Activated CD8-positive, alpha-beta memory T cell treated with anti-CD3 and anti-CD28 coated beads for 36 hours (primary cell): ENCODE measurements at regions not wholly inside any gene's neighbourhood (a gene's known extent, or its start where the extent isn't known, plus 50 kb on each side); places are given as distances from the start of the nearest gene placed in this dataset.

Experiments
- CTCF ChIA-PET: fragments of 350-600 bp; sonication (Branson Sonifier 250); formaldehyde crosslinking; loops from one replicate; lab custom pipeline; 2021; ENCODE audit warnings: antibody characterized with exemption; lab: Charles Lee
- POLR2A ChIA-PET: fragments of 350-600 bp; sonication (Branson Sonifier 250); formaldehyde crosslinking; loops from one replicate; lab custom pipeline; 2021; ENCODE audit warnings: antibody characterized with exemption; lab: Charles Lee

DNA sequence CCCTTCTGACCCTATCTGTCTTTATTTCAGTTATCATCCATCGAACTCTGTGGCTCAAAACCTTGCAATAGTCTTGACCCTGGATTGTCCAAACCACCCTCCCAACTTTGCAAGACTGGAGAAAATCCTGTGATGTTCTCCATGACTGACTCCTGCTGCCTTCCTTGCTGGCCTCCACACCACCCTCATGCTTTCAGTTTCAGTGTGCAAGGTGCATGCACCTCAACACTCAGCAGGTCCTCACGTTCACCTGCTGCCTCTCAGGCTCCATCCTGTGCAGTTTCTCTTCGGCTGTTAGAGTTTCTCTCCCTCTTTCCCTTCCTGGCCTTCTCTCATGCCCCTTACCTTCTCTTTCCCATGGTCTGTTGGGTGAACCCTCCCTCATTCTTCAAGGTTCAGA is 59.4 kb upstream of the ASIC2 start:
- ChIA-PET POLR2A (no interaction called here), CTCF (no interaction called here)

DNA sequence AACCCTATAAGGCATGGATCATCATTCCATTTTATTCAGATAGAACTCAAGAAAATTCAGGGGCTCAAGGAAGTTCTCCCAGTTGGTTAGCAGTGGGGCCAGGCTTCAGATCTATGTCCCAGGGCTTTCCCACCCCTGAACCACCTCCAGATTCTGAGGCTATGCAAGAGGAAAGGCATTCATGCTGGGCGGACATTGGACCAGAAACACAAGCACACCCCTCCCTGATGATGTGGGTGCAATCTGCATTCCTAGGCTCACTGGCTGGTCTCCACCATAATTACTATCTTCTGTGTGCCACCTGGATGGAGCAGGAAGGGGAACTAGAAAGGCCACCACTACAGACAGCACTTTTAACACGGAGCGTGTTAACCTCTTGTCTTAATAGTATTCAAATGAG is 63.2 kb upstream of the ASIC2 start:
- ChIA-PET CTCF (no interaction called here), POLR2A (no interaction called here)

DNA sequence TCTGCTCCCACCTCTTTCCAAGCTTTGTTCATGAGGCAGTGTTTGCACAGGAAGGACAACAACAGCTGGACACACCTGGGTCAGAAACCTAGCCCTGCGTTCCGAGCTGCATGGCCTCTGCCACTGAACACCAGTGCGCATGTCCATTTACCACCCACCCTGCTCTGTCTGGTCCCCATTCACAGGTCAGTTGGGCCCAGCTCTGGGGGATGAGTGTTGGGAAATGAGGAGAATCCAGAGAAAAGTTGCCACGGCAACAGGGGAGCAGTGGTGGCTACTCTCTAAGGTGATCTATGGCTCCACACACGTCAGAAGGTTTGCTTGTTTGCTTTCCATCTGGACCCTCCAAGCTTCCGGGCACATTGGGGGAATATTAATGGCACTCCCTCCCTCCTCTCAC is 70.4 kb upstream of the ASIC2 start:
- ChIA-PET CTCF (no interaction called here), POLR2A (no interaction called here)

DNA sequence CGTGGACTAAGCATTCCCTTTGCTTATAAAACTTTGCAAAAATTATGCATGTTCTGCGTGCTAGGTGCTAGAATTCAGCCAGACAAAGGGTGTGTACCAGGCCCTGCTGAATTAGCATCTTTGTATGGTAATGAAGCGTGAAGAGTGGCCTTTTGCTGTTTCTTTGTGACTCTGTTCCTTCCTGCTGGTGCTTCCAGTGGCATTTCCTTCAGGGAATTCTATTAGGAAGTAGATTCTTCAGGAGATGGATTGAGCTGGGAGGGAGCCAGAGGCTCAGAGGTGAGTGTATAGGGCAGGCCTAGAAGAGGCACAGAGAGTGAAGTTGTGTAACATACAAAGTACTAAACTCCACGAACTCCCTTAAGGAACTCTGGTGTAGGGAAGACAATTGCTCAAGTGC is 73.9 kb upstream of the ASIC2 start:
- CTCF ChIA-PET: no interaction called here
- POLR2A ChIA-PET: no interaction called here

DNA sequence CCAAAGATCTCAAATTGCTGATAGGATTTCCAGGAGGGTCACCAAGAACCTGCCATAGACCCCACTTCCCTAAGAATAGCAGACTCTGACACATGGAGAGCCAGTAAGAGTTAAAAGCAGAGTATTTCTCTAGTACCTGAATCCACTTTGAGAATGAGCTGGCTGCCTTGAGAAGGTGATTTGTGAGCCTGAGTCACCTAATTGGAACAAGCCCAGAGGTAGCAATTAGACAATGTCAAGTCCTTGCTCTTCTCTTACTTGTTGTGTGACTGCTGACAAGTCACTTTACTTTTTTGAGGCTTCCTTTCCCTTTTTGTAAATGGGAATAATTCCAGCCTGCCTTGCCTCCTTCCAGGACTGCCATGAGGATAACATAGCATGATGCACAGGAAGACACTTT is 76.1 kb upstream of the ASIC2 start:
- CTCF ChIA-PET: no interaction called here
- POLR2A ChIA-PET: no interaction called here

DNA sequence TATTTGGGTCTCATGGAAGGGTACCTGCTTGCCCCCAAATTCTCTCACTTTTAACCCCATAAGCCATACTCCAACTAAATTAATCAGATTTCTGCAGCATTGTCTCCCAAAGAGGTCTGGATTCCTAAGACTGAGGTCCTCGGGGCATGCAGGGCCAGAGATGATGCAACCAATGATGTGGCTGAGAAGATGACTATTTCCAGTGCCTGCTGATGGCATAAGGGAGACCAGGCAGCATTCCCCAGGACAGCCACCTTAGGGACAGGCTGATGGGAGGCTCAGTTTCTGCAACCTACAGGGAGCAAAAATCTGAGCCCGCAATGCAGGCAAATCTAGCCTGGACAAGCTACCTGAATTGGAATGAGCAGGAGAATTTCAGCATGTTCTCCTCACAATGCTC is 76.8 kb upstream of the ASIC2 start:
- CTCF ChIA-PET: no interaction called here
- POLR2A ChIA-PET: no interaction called here

DNA sequence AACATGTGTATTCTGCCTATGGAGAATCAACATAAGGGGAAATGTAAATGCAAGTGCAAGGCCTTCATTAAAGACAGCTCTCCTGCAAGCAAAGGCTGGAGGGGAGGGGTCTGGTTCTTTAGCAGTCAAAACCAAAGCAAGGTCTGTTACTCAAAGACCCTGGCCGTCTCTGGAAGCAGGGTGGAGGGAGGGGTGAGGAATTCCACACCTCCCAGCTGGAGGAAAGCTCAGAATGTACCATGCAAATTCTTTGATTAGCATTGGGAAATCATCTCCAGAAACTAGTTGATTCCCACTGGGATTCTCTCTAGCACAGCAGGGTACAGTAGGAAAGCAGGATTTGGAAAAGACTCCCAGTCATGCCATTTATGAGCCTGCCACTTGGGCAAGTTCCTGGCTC is 77.3 kb upstream of the ASIC2 start:
- POLR2A ChIA-PET: no interaction called here
- CTCF ChIA-PET: no interaction called here

DNA sequence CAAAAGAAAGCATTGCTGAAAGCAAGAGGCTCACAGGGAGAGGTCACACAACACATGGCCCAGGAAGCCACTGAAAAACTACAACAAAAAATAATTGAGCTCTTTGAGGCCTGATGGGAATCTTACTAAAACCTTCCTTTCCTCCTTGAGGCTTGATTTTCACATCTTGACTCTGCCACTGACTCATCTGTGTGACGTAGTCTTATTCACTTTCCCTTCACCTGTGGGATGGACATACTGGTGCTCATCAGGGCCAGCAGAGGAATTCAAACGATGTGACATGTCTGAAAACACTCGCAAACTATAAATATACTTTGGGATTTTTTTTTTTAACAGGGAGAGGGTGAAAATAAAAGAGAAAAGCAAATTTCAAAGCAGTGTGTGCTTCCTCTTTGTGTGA is 78.3 kb upstream of the ASIC2 start:
- ChIA-PET CTCF (no interaction called here), POLR2A (no interaction called here)

DNA sequence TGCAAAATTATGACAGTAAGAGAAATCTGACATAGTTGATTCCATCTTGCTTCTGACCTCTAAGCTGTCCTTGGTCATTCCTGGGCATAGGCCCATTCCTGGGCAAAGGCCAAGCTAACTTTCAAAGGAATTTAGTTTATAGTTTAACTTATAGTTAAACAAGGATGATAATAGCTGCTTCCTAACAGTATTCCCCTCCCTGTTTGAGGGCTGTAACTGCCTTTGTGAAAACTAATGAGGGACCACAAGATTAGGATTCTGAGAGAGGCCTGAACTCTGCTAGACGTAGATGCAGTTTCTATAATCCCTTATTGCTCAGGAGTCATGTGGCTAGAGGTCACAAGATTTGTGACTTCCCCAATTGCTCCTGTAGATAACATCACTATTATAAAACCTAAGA is 80.2 kb upstream of the ASIC2 start:
- CTCF ChIA-PET: no interaction called here
- POLR2A ChIA-PET: no interaction called here

DNA sequence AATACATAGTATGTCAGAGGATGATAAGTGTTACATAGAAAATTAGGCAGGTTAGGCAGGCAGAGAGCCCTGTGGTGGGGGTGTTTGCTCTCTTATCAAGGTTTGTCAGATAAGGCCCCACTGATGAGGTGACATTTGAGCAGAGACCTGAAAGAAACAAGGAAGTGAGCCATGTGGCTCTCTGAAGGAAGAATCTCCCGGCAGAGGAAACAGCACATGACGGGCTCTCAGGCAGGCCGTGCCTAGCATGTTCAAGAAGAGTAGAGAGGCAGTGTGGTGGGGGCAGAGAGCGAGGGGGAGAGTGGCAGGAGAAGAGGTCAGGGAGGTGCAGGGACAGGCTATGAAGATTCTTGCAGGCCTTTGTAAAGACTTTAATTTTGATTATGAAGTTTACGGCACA is 82.0 kb upstream of the ASIC2 start:
- ChIA-PET POLR2A (no interaction called here), CTCF (no interaction called here)

DNA sequence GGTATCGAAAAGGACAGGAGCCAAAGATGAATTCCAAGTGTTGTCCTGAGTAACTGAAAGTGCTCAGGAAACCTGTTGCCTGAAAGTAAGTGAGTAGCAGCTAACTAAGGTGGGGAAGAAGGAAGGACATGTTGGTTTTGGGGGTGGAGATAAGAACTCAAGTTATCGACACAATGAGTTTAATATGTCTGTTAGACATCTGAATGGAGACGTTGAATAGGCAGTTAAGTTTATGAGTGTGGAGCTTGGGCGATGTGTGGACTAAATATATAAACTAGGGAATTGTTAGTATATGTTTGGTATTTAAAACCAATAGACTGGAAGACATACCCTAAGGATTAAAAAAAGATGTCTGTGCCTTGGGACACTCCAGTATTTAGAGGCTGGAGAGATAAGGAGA is 82.7 kb upstream of the ASIC2 start:
- CTCF ChIA-PET: no interaction called here
- POLR2A ChIA-PET: no interaction called here

DNA sequence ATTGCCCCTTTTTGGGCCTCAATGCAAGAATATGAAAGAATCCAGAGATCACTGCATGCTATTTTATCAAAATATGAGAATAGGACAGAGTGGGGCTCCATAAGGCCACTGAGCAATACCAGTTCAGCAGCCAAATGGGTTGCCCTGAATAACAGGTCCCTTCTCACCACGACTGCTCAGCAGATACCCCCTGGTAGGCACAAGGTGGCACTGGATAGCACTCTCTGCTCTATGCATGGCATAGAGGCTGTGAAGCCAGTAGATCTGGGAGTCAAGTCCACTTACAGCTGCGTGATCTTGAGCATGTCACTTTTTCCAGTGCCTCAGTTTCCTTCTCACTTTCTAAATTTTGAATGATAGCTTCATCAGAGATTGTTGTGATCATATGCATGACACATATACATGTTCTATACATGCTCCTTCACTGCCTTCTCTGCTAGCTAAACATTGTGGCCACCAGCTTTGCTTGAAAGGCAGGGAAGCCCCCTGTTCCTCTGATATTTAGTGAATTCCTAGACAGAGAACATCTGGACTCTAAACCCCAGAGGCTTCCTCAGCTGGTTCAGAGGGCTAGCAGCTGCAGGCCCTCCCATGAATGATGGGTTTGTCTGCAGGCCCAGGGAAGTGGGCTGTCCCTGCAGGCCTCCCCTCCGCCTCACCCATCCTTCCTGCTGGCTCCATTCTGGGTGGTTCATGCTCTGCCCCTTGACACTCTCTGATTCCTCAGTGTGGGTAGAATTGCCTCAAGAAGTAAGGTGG is 84.9 kb upstream of the ASIC2 start:
- ChIA-PET CTCF (no interaction called here), POLR2A (no interaction called here)

DNA sequence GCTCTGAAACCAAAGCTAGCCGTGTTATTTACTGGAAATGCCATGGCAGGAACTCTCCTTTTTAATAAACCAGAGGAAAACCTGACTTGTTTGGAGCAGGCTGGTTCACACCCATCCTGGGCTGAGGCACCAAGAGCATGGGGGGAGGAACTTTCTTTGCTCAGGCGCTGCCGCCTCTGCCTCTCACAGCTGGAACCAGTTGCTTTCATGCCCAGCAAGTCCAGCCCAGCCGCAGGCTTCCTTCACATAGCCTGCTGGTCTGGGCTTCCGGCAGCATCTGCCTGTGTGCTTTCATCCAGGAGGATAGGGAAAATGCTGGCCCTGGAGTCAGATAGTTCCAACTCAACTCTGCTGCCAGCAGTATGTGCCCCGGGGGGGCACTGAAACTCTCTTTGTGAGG is 88.1 kb upstream of the ASIC2 start:
- POLR2A ChIA-PET: no interaction called here
- CTCF ChIA-PET: no interaction called here

DNA sequence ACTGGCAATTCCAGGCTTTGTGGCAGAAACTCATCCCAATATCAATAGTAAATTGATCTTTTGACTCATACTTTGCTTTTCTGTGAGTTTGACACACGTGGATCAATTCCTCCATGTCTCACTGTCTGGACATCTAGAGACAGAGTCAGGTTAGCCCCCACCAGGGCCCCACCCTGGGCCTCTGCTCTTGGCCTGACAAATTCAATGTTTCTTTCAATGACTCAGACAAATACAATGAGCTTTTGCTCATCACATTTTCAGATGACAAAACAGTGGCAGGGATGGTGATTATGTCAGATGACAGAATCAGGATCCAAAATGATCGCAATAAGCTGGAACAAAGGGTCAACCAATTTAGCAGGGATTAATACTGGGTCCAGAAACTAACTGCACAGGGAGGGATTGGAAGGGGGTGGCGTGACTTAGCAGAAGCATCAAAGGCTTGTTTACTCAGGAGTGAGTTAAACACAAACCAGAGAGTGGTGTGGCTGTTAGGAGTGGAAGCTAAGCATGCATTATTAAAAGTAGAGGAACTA is 90.5 kb upstream of the ASIC2 start:
- CTCF ChIA-PET: no interaction called here
- POLR2A ChIA-PET: no interaction called here

DNA sequence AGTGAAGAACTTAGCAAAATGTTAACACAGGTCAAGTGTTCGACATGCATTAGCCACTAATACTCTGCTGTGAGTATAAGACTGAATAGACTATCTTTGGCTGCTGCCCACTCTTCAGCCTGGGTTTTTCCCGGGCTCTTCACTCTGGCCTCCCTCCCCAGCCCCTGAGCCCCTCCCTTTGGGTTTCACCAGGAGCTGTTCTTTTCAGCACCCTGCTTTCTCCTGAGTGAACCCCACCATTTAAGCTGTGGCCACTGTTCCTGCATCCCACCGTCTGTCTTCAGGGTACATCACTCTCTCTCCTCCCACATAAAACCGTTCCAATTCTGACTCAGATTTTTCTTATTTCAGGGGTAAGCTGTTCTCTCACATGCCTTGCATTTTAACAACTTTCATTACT is 92.0 kb upstream of the ASIC2 start:
- CTCF ChIA-PET: no interaction called here
- POLR2A ChIA-PET: no interaction called here

DNA sequence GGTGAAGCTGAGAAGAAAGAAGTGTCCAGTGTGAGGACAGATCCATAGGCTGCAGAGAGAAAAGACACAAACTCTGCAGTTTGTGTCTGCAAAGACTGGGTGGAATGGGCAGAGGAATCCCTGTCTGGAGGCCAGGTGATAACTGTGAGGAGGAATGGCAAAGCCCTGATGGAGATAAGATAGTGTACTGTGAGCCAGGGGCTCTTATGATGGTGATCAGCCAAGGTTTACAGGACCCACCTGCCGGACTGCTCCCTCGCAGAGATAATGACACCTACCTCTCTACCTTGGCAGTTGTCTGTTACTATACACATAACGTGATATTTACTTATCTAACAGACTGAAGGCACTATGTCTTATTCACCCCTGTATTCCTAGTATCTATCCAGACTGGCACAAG is 92.6 kb upstream of the ASIC2 start:
- CTCF ChIA-PET: no interaction called here

DNA sequence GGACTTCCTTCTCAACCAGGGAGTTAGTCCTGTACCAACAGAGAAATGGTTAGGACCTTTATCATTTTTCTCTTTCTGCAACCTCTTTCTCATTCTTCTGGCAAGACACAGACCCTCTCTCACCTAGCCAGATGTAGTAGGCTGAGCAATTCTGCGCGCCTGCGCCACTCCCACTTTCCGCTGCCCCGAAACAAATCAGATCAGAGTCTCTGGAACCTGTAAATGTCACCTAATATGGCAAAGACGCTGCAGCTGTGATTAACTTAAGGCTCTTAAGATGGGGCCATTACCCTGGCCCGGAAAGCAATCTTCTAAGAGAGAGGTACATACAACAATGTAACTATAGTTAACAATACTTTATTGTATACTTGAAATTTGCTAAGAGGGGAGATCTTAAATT is 94.3 kb upstream of the ASIC2 start:
- POLR2A ChIA-PET: no interaction called here
- CTCF ChIA-PET: no interaction called here

More for the DNA sequence above, 92.6 kb upstream of the ASIC2 start:
- POLR2A ChIA-PET: no interaction called here

DNA sequence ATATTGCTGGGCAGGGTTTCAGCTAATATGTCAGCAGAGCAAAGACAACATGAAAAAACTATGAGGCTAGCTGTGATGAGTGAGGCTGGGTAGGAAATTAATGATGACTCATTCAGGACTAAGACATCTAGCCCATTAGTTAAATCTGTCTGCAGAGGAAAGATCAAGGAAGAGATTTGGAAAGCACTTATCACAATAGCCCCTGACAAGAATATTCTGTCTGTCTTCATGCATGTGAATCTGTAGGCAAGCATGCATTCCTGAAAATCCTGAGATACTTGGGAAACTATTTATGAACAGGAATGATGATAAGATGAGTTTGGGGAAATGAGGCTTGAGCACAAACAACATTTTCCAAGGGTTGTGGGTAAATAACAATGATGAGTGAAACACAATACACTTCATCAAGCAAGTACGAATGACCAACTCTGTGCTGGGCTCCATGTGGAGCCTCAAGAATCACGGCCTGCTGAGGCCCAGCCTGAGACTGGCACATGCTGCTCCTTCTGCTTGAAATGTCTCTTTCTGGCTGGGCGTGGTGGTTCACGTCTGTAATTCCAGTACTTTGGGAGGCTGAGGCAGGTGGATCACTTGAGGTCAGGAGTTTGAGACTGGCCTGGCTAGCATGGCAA is 96.5 kb upstream of the ASIC2 start:
- CTCF ChIA-PET: no interaction called here
- POLR2A ChIA-PET: no interaction called here

DNA sequence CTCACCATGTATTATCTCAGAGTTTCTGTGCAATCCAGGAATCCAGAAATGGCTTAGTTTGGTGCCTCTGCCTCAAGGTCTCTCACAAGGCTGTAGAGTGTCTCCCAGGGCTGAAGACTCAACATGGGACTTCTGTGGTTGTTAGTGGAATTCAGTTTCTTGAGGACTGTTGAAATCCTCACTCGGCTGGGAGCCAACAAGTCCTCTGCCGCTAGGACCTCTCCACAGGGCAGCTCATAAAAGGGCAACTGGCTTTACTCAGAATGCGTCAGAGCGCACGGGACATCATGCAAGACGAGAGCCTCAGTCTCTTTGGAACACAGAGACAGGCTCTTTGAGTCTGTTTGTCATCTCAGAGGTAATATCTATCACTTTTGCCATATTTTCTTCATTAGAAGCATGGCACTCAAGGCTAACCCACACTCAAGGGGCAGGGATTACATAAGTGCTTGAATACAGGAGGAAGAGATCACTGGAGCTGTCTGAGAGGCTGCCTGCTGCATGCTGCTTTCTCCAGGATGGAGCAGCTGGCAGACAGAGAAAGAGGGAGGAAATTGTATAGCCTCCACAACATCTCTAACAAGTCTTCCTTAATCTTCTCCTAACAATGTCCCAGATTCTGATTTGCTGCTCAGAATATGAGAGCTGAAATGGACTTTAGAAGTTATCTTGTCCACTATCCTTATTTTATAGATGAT is 97.5 kb upstream of the ASIC2 start:
- ChIA-PET CTCF (no interaction called here), POLR2A (no interaction called here)

DNA sequence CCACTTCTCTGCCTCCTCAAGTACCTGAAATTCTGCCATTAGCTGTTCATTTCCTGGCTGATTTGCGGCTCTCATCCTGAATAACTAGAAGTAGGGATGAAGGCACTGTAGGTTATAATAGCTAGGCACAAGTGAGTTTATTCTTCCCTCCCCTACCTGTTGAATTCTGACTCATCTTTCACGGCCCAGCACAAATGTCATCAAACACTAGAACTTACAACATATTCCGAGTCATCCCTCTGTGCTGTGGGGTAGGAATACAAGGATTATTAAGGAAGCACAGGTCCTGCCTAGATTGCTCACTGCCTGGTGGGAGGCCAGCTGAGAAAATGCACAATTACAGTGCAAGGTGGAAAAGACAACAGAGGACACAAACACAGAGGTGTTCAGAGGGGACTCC is 103.7 kb upstream of the ASIC2 start:
- ChIA-PET POLR2A (no interaction called here), CTCF (no interaction called here)

DNA sequence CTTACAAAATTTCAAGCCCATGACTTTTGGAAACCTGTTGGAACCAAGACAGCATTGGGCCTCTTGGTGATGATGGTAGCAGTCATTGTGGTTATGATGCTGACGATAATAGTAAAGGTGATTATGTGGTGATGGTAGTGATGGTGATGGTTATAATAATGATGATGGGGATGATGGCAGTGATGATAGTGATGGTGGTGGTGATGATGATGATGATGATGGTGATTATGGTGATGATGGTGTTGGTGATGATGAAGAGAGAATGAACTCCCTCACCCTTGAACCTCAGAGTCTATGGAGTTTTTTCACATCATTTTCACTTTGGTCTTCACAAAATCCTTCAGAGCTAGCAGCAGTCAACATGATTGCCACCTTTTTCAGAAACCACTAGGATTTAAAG is 105.3 kb upstream of the ASIC2 start:
- ChIA-PET POLR2A (no interaction called here), CTCF (no interaction called here)
